ENCODE measurements at regions not wholly inside any gene's neighbourhood (a gene's known extent, or its start where the extent isn't known, plus 50 kb on each side); places are given as distances from the start of the nearest gene placed in this dataset.
"Not testable (repeated sequence)": the region's sequence is repeated elsewhere in the genome, so short reads cannot be mapped to it uniquely, and the experiment has no call there.

DNA sequence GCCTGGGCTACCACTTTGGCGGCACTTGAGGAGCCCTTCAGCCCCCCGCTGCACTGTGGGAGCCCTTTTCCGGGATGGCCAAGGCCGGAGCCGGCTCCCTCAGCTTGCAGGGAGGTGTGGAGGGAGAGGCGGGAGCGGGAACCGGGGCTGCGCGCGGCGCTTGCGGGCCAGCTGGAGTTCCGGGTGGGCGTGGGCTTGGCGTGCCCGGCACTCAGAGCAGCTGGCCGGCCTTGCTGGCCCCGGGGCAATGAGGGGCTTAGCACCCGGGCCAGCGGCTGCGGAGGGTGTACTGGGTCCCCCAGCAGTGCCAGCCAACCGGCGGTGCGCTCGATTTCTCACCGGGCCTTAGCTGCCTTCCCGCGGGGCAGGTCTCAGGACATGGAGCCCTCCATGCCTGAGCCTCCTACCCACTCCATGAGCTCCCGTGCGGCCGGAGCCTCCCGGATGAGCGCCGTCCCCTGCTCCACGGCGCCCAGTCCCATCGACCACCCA, 1602.9 kb upstream of the PCDH7 start:
- not testable (repeated sequence) for TF ChIP-seq CTCF, POLR2A (IDR thresholded peaks at IDR 0.05)
